HCT116 (cell line): ENCODE measurements at regions not wholly inside any gene's neighbourhood (a gene's known extent, or its start where the extent isn't known, plus 50 kb on each side); places are given as distances from the start of the nearest gene placed in this dataset.

Experiments
- ATAC-seq: fragments of 200-7000 bp; cut with Tn5 transposase; 2 replicates; pipeline ENCODE4 v1.9.1; 2020; ENCODE audit warnings: mild to moderate bottlenecking, moderate library complexity
- BruUV-seq: library from RNA; stranded (reverse); fragments of 400-500 nt; replicated peaks from 2 replicates; lab custom pipeline; 2021; lab: Mats Ljungman, UMichigan
- CTCF ChIA-PET: fragments of 300-600 bp; sonication (Branson Sonifier 250); formaldehyde crosslinking; loops from one replicate; lab custom pipeline; 2021; ENCODE audit warnings: antibody characterized with exemption; lab: Charles Lee
- POLR2A ChIA-PET: fragments of 300-600, 350-600 bp; sonication (Branson Sonifier 250); formaldehyde crosslinking; loops from one replicate; lab custom pipeline; 2021; ENCODE audit warnings: antibody characterized with exemption; lab: Charles Lee
- RAD21 ChIA-PET, 2 experiments: fragments of 300-600 bp; sonication (Branson Sonifier 250); formaldehyde crosslinking; loops; one replicate each; lab custom pipeline; 2023; ENCODE audit warnings: low total read pairs in 2 of 2; ENCODE audit not compliant: uncharacterized antibody in 2 of 2, unreplicated experiment in 2 of 2, low non-redundant PET in 1 of 2; lab: Charles Lee
- DNase-seq: peaks from one replicate; pipeline ENCODE4 v3.0.0-alpha.2; 2010; ENCODE audit warnings: low read depth, low spot score
- H2AFZ ChIP-seq: fragments of 200-600 bp; shearing (Covaris generic), sonication (generic); 2 replicates; pipeline ENCODE4 v1.6.1; 2017; ENCODE audit warnings: low read depth, mixed run types, mixed read lengths, antibody characterized with exemption, low read length; ENCODE audit not compliant: poor library complexity, severe bottlenecking
- H3K27ac ChIP-seq: 2 replicates; pipeline ENCODE4 v1.5.1; 2012; ENCODE audit warnings: low read depth, low read length
- H3K27me3 ChIP-seq: fragments of 200-600 bp; sonication (generic); 2 replicates; pipeline ENCODE4 v1.6.1; 2016; ENCODE audit warnings: mixed run types, low read length, mixed read lengths; ENCODE audit not compliant: insufficient read depth
- H3K36me3 ChIP-seq, 2 experiments: fragments of 200-500 bp in 1 of 2; fragments of 200-600 bp in 1 of 2; sonication (Bioruptor generic) in 1 of 2; sonication (generic) in 1 of 2; 2 replicates each; pipeline versions ENCODE4 v1.5.1 to v1.6.1; 2014 to 2016; ENCODE audit warnings: low read length in 2 of 2, inconsistent platforms in 1 of 2, mixed read lengths in 1 of 2, mixed run types in 1 of 2; ENCODE audit not compliant: insufficient read depth in 2 of 2, control insufficient read depth in 1 of 2
- H3K4me1 ChIP-seq, 2 experiments: fragments of 200-600 bp in 1 of 2; sonication (generic) in 1 of 2; 2 replicates each; pipeline versions ENCODE4 v1.5.1 to v1.6.1; 2012 to 2017; ENCODE audit warnings: low read length in 2 of 2, inconsistent platforms in 1 of 2, mild to moderate bottlenecking in 1 of 2, mixed read lengths in 1 of 2, mixed run types in 1 of 2, moderate library complexity in 1 of 2; ENCODE audit not compliant: insufficient read depth in 2 of 2, control insufficient read depth in 1 of 2
- H3K4me2 ChIP-seq: fragments of 200-600 bp; sonication (generic); 2 replicates; pipeline ENCODE4 v1.6.1; 2017; ENCODE audit warnings: mixed run types, low read length, mixed read lengths
- H3K4me3 ChIP-seq, 2 experiments: fragments of 200-600 bp in 1 of 2; sonication (generic) in 1 of 2; replicated peaks in 1 of 2; 2 replicates each; pipeline ENCODE4 v1.5.1; 2011 to 2016; ENCODE audit warnings: low read length in 2 of 2, control low read depth in 1 of 2, low read depth in 1 of 2, mild to moderate bottlenecking in 1 of 2, mixed read lengths in 1 of 2, mixed run types in 1 of 2
- H3K79me2 ChIP-seq: fragments of 200-600 bp; sonication (generic); 2 replicates; pipeline ENCODE4 v1.6.1; 2017; ENCODE audit warnings: mild to moderate bottlenecking, mixed run types, low read length, moderate library complexity, mixed read lengths; ENCODE audit not compliant: insufficient read depth
- H3K9ac ChIP-seq: fragments of 200-600 bp; sonication (generic); 2 replicates; pipeline ENCODE4 v1.6.1; 2016; ENCODE audit warnings: low read length, mixed read lengths
- H3K9me2 ChIP-seq: fragments of 200-600 bp; sonication (generic), shearing (Covaris generic); 2 replicates; pipeline ENCODE4 v1.6.1; 2017; ENCODE audit warnings: mixed run types, mild to moderate bottlenecking, moderate library complexity; ENCODE audit not compliant: insufficient read depth
- H3K9me3 ChIP-seq, 2 experiments: fragments of 200-500 bp in 1 of 2; fragments of 200-600 bp in 1 of 2; sonication (Bioruptor generic) in 1 of 2; sonication (generic) in 1 of 2; 2 replicates each; pipeline ENCODE4 v1.6.1; 2014 to 2017; ENCODE audit warnings: low read length in 2 of 2, mixed read lengths in 2 of 2, inconsistent platforms in 1 of 2, low read depth in 1 of 2, mild to moderate bottlenecking in 1 of 2, mixed run types in 1 of 2, moderate library complexity in 1 of 2; ENCODE audit not compliant: control insufficient read depth in 1 of 2, insufficient read depth in 1 of 2
- H4K20me1 ChIP-seq: fragments of 200-600 bp; sonication (generic), shearing (Covaris generic); 2 replicates; pipeline ENCODE4 v1.6.1; 2017; ENCODE audit warnings: mixed run types, mild to moderate bottlenecking, moderate library complexity; ENCODE audit not compliant: insufficient read depth
- CTCF ChIP-seq, 3 experiments: fragments of 200-600 bp in 1 of 3; sonication (generic) in 1 of 3; IDR thresholded peaks in 2 of 3; conservative IDR thresholded peaks in 1 of 3; 2 replicates each; pipeline ENCODE4 v1.5.1; 2012 to 2017; ENCODE audit warnings: low read depth in 2 of 3, low read length in 2 of 3, antibody characterized with exemption in 1 of 3, borderline replicate concordance in 1 of 3, control low read depth in 1 of 3, mild to moderate bottlenecking in 1 of 3, mixed read lengths in 1 of 3, mixed run types in 1 of 3, moderate library complexity in 1 of 3; ENCODE audit not compliant: insufficient read depth in 1 of 3
- ELF1 ChIP-seq: IDR thresholded peaks from 2 replicates; pipeline ENCODE4 v1.6.1; 2012; ENCODE audit warnings: low read depth, borderline replicate concordance
- FOSL1 ChIP-seq: IDR thresholded peaks from 2 replicates; pipeline ENCODE4 v1.6.1; 2012; ENCODE audit warnings: low read depth
- POLR2AphosphoS5 ChIP-seq: IDR thresholded peaks from 2 replicates; pipeline ENCODE4 v1.6.1; 2011; ENCODE audit warnings: mild to moderate bottlenecking, low read depth, low read length, moderate library complexity
- RAD21 ChIP-seq: IDR thresholded peaks from 2 replicates; pipeline ENCODE4 v1.6.1; 2012; ENCODE audit warnings: low read depth, mild to moderate bottlenecking
- TCF7L2 ChIP-seq: IDR thresholded peaks from 2 replicates; pipeline ENCODE4 v1.7.0; 2011; ENCODE audit warnings: borderline replicate concordance, inconsistent platforms; ENCODE audit not compliant: insufficient read depth, insufficient read length; ENCODE audit errors: extremely low read depth
- ZBTB33 ChIP-seq: IDR thresholded peaks from 2 replicates; pipeline ENCODE4 v1.6.1; 2011; ENCODE audit warnings: mild to moderate bottlenecking, low read length, moderate library complexity; ENCODE audit not compliant: insufficient replicate concordance; ENCODE audit errors: extremely low read depth
- intact Hi-C: fragments of 100-400 bp; cut with micrococcal nuclease; formaldehyde crosslinking; loops from 2 replicates; pipeline ENCODE4 v1.10.0; 2022

DNA sequence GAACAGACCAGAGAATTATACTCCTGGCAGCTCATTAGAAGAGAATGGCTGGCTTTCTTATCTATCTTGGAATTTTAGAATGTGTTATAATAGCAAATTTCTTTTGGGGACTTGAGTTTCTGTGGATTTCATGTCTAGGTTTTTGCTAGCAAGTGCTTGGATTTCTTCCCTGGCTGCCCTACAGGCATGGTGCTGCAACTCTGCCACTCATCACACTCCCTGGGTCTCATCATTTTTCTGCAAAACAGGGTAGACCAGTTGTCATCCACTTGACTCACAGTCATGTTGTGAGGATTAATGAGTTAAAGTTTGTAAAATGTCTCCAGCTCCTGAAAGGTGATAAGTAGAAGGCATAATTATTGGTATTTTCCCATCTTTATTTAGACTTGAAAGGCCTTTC is 60.7 kb upstream of the LCORL start:
- Histone ChIP-seq H3K4me2 (no peak overlapping the region), H3K27ac (no peak overlapping the region)
- CTCF ChIA-PET: no interaction called here
- no peak for DNase-seq
- TF ChIP-seq ELF1 (no peak), RAD21 (no peak), POLR2AphosphoS5 (no peak), TCF7L2 (no peak), FOSL1 (no peak), CTCF (IDR thresholded peaks at IDR 0.05 in 2 of 3, conservative IDR thresholded peaks at IDR 0.05 in 1 of 3; ENCODE audit: borderline replicate concordance in 1 of 3, insufficient read depth in 1 of 3, low read depth in 2 of 3, low read length in 2 of 3) (no peak), ZBTB33 (no peak)
- TF ChIP-seq, all 23 proteins: peak for 0
- Histone ChIP-seq H3K27me3 (peaks cover 17% of the 10 kb centered on the region; the same call in 1 of the 2 replicates), H2AFZ (no peak overlapping the region), H3K9me3 (no peaks in the 10 kb centered on the region), H3K4me3 (no peak overlapping the region), H3K36me3 (no peaks in the 10 kb centered on the region), H3K9ac (no peak overlapping the region), H3K79me2 (no peaks in the 10 kb centered on the region), H3K9me2 (no peaks in the 10 kb centered on the region), H4K20me1 (no peaks in the 10 kb centered on the region), H3K4me1 (no peaks in the 10 kb centered on the region)
- ChIA-PET RAD21 (no interaction called here), POLR2A (no interaction called here)
- ATAC-seq: no peak
- intact Hi-C loops: no loop called here
- BruUV-seq: no TSS peak
